NB4 (cell line): ENCODE measurements at regions not wholly inside any gene's neighbourhood (a gene's known extent, or its start where the extent isn't known, plus 50 kb on each side); places are given as distances from the start of the nearest gene placed in this dataset.

Experiments used
- DNase-seq: peaks from one replicate; pipeline ENCODE4 v3.0.0; 2010; ENCODE audit warnings: low read depth
- H3K4me3 ChIP-seq: one replicate; pipeline ENCODE4 v1.5.1; 2011; ENCODE audit warnings: mild to moderate bottlenecking, low read depth, low read length, moderate library complexity
- CTCF ChIP-seq: IDR thresholded peaks from one replicate; pipeline ENCODE4 v1.5.1; 2012; ENCODE audit warnings: low read depth, low read length
- MYC ChIP-seq: IDR thresholded peaks from 2 replicates; pipeline ENCODE4 v1.6.1; 2011; ENCODE audit warnings: low read depth, low read length
- POLR2A ChIP-seq: IDR thresholded peaks from 2 replicates; pipeline ENCODE4 v1.6.1; 2011; ENCODE audit warnings: mild to moderate bottlenecking; ENCODE audit not compliant: insufficient read length; ENCODE audit errors: extremely low read depth
- TF ChIP-seq, protein P1 (sequence below): IDR thresholded peaks from 2 replicates; pipeline ENCODE4 v1.6.1; 2011; ENCODE audit warnings: low read depth, low read length

DNA sequence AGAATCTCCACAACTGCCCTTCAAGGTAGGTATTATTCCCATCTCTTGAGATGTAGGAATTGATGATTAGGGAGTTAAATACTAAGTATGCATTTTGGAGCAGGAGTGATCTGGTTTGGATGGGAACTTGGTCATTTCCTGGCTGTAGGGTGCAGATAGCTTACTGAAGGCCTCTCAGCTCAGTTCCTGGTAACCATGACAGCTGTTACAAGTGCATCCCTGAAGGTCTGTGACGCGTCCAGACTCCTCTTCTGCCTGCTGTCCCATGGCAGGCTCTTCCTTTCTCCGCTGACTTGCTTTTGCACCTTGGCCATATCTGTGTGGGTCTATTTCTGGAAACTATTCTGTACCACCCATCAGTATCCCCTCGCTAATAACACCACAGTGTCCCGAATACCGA lies 387.8 kb downstream of the ZNF536 start:
- no peak for DNase-seq
- TF ChIP-seq MYC (no peak), POLR2A (no peak), CTCF (no peak)
- TF ChIP-seq, protein P1, sequence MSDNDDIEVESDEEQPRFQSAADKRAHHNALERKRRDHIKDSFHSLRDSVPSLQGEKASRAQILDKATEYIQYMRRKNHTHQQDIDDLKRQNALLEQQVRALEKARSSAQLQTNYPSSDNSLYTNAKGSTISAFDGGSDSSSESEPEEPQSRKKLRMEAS: no peak
- no peak overlapping the region for H3K4me3 ChIP-seq

- H3K4me3 ChIP-seq: no peak overlapping the region
- TF ChIP-seq, protein P1: no peak
- no peak for TF ChIP-seq MYC
- no peak for TF ChIP-seq POLR2A
- TF ChIP-seq CTCF: no peak
- no peak for DNase-seq
These were observed 385.8 kb downstream of the ZNF536 start for GRCh38 chr19:30757837-30758617.

- TF ChIP-seq POLR2A: no peak
- TF ChIP-seq, protein P1: no peak
- TF ChIP-seq CTCF: no peak
- TF ChIP-seq MYC: no peak
- no peak overlapping the region for H3K4me3 ChIP-seq
- no peak for DNase-seq
These were observed 385.1 kb downstream of the ZNF536 start for GRCh38 chr19:30757104-30757836.

- DNase-seq: no peak
- H3K4me3 ChIP-seq: no peak overlapping the region
- TF ChIP-seq, protein P1: no peak
These were observed 383.4 kb downstream of the ZNF536 start for GRCh38 chr19:30755581-30755980.

GRCh38 chr19:30754162-30754561 lies 382.0 kb downstream of the ZNF536 start:
- TF ChIP-seq MYC: no peak
- no peak for TF ChIP-seq POLR2A
- TF ChIP-seq CTCF: no peak
- TF ChIP-seq, protein P1: no peak
- no peak overlapping the region for H3K4me3 ChIP-seq
- DNase-seq: no peak

DNA sequence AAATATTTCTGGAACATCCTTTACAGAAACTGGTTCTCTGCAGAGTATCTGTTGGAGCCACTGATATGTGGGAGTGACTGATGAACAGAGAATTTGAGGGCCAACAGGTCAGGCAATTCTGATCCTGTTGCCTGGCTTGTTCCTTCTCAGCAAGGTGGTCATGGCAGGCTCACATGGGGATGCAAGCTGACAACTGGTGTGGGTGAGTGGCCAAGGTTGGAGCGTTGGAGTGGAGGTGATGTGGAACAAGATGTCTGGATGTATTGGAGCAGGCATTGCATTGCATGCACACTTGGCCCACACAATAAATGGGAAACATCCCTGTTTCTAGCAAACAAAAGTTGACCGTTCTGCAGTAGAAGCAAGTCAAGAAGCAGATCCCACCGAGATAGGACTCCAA lies 380.7 kb downstream of the ZNF536 start:
- no peak for DNase-seq
- H3K4me3 ChIP-seq: no peak overlapping the region
- TF ChIP-seq, protein P1: no peak
- TF ChIP-seq CTCF: no peak
